H1 (cell line): ENCODE measurements at regions not wholly inside any gene's neighbourhood (a gene's known extent, or its start where the extent isn't known, plus 50 kb on each side); places are given as distances from the start of the nearest gene placed in this dataset.

Experiments used
- KDM4A ChIP-seq: IDR thresholded peaks from one replicate; pipeline ENCODE4 v1.7.1; 2012; ENCODE audit warnings: low read depth, mild to moderate bottlenecking, moderate library complexity, low read length, inconsistent platforms; ENCODE audit not compliant: severe bottlenecking
- SIN3A ChIP-seq, 2 experiments: IDR thresholded peaks in 1 of 2; conservative IDR thresholded peaks in 1 of 2; 2 replicates each; pipeline ENCODE4 v1.6.1; 2011 to 2012; ENCODE audit warnings: low read length in 2 of 2, improper control_type of control experiment in 1 of 2, low read depth in 1 of 2, mild to moderate bottlenecking in 1 of 2
- SIX5 ChIP-seq: IDR thresholded peaks from 2 replicates; pipeline ENCODE4 v1.6.1; 2011; ENCODE audit warnings: mild to moderate bottlenecking, low read depth, low read length

GRCh38 chr6:28747631-28748157, 176.1 kb downstream of the TRIM27 start (continued):
- TF ChIP-seq SIN3A (conservative IDR thresholded peaks at IDR 0.05 in 1 of 2, IDR thresholded peaks at IDR 0.05 in 1 of 2; ENCODE audit: low read depth in 1 of 2, low read length in 2 of 2): peak; percentile 15 to 78; a peak in 2 of 4 replicates
- no peak for TF ChIP-seq KDM4A
- no peak for TF ChIP-seq SIX5
